A673 (cell line): ENCODE measurements at regions not wholly inside any gene's neighbourhood (a gene's known extent, or its start where the extent isn't known, plus 50 kb on each side); places are given as distances from the start of the nearest gene placed in this dataset.

Experiments
- EZH2 ChIP-seq: fragments of 200-600 bp; sonication (generic); IDR thresholded peaks from 2 replicates; pipeline ENCODE4 v1.6.1; 2017; ENCODE audit warnings: borderline replicate concordance, low read depth, mild to moderate bottlenecking, mixed read lengths, antibody characterized with exemption, low read length; ENCODE audit not compliant: poor library complexity, severe bottlenecking
- TF ChIP-seq, protein P1 (sequence below): fragments of 300-800, 200-600 bp; sonication (generic); conservative IDR thresholded peaks from 2 replicates; pipeline ENCODE4 v1.5.1; 2017; ENCODE audit warnings: low read depth, mild to moderate bottlenecking, antibody characterized with exemption, low read length, moderate library complexity, mixed read lengths

DNA sequence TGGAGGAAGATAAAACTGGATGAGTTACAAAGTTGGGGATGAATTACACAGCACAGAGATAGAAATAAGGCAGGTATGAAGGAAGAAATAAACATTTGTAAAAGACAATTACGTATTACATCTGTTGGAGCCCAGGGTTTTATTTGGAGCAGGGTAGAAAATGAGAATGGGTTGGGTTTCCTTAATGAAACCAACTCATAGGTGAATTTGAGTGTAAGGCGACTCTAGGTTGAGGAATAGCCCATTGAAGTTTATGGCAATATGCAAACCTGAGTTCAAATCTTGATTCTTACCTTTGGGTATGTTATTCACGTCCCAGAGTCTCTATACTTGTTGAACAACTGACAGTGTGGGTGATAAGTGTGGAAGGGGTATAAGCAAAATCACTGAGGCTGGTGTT is 422.3 kb upstream of the WWC1 start:
- TF ChIP-seq, protein P1, sequence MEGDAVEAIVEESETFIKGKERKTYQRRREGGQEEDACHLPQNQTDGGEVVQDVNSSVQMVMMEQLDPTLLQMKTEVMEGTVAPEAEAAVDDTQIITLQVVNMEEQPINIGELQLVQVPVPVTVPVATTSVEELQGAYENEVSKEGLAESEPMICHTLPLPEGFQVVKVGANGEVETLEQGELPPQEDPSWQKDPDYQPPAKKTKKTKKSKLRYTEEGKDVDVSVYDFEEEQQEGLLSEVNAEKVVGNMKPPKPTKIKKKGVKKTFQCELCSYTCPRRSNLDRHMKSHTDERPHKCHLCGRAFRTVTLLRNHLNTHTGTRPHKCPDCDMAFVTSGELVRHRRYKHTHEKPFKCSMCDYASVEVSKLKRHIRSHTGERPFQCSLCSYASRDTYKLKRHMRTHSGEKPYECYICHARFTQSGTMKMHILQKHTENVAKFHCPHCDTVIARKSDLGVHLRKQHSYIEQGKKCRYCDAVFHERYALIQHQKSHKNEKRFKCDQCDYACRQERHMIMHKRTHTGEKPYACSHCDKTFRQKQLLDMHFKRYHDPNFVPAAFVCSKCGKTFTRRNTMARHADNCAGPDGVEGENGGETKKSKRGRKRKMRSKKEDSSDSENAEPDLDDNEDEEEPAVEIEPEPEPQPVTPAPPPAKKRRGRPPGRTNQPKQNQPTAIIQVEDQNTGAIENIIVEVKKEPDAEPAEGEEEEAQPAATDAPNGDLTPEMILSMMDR, result no peak
- no peak for TF ChIP-seq EZH2
